ENCODE measurements at regions not wholly inside any gene's neighbourhood (a gene's known extent, or its start where the extent isn't known, plus 50 kb on each side); places are given as distances from the start of the nearest gene placed in this dataset.

GRCh38 chr6:8940356-8940755, 505.0 kb upstream of the SLC35B3 start:
- Histone ChIP-seq H3K14ac (ENCODE audit: insufficient read depth, low read length) (no peak overlapping the region), H4K8ac (replicated peaks; ENCODE audit: insufficient read length, low read depth, low read length) (no peak overlapping the region), H2BK15ac (ENCODE audit: low read depth, low read length) (no peak overlapping the region), H3K4ac (ENCODE audit: low read depth, low read length) (no peak overlapping the region), H3K27me3 (ENCODE audit: insufficient read depth, low read length) (no peaks in the 10 kb centered on the region), H3K23me2 (ENCODE audit: insufficient read length, low read depth, low read length, poor library complexity, severe bottlenecking) (no peaks in the 10 kb centered on the region), H3K4me1 (ENCODE audit: insufficient read depth, low read length) (no peaks in the 10 kb centered on the region; the same call in 1 of the 2 replicates), H4K91ac (ENCODE audit: insufficient read length, low read depth, low read length) (no peak overlapping the region), H3K27ac (ENCODE audit: insufficient read length, low read depth, low read length) (no peak overlapping the region), H3K79me1 (ENCODE audit: insufficient read depth, low read depth, low read length, poor library complexity, severe bottlenecking) (no peaks in the 10 kb centered on the region), H4K5ac (ENCODE audit: insufficient read length, low read depth, low read length) (no peak overlapping the region), H4K20me1 (ENCODE audit: control insufficient read depth, insufficient read depth, insufficient read length) (no peaks in the 10 kb centered on the region), H3K9me3 (ENCODE audit: control insufficient read depth, low read depth, low read length) (no peaks in the 10 kb centered on the region), H2BK5ac (ENCODE audit: insufficient read length, low read length) (no peak overlapping the region), H3K4me2 (ENCODE audit: insufficient read depth, insufficient read length, low read length) (no peak overlapping the region), H2AK5ac (ENCODE audit: insufficient read length, low read length) (no peak overlapping the region), H3T11ph (ENCODE audit: low read length) (no peak overlapping the region), H3K18ac (ENCODE audit: insufficient read length, low read depth, low read length) (no peak overlapping the region), H3K56ac (ENCODE audit: insufficient read length, low read depth, low read length) (no peak overlapping the region), H3K79me2 (ENCODE audit: insufficient read depth, low read length) (no peaks in the 10 kb centered on the region), H2BK120ac (ENCODE audit: low read depth, low read length, poor library complexity, severe bottlenecking) (no peak overlapping the region), H3K9ac (ENCODE audit: extremely low read depth, insufficient read length, low read length) (no peak overlapping the region), H3K23ac (ENCODE audit: insufficient read length, low read depth, low read length) (no peak overlapping the region), H2BK12ac (ENCODE audit: insufficient read length, low read depth, low read length) (no peak overlapping the region), H2BK20ac (ENCODE audit: low read depth, low read length, poor library complexity, severe bottlenecking) (no peak overlapping the region), H2AFZ (ENCODE audit: low read length) (no peak overlapping the region)
- TF ChIP-seq CTCF (conservative IDR thresholded peaks at IDR 0.05), result no peak
- no CpG with 5 or more reads among the region's 6 CpGs for WGBS (ENCODE audit: extremely low coverage, insufficient read length, low lambda C conversion rate)
- Mint-ChIP-seq H3K36me3 (ENCODE audit: insufficient read depth in 1 of 3, low read depth in 3 of 3) (no peaks in the 10 kb centered on the region), H3K27me3 (ENCODE audit: low read depth) (no peaks in the 10 kb centered on the region), H3K4me3 (no peak overlapping the region), H3K27ac (no peak overlapping the region), H3K9me3 (peaks cover 2 to 3% of the 10 kb centered on the region in 2 experiments; a peak in 3 of 5 replicates), H3K4me1 (peaks cover 0 to 3% of the 10 kb centered on the region in 2 experiments; a peak in 2 of 4 replicates)
- no peak for DNase-seq

All from H9 (cell line).